Glomerular visceral epithelial cell (primary cell): ENCODE measurements at regions not wholly inside any gene's neighbourhood (a gene's known extent, or its start where the extent isn't known, plus 50 kb on each side); places are given as distances from the start of the nearest gene placed in this dataset.
"Not testable (repeated sequence)": the region's sequence is repeated elsewhere in the genome, so short reads cannot be mapped to it uniquely, and the experiment has no call there.

Experiments used
- DNase-seq: peaks from one replicate; pipeline ENCODE4 v3.0.0-alpha.2; 2016; ENCODE audit errors: extremely low spot score

GRCh38 chr11:25613865-25614264 is 718.1 kb upstream of the ANO3 start:
- DNase-seq, result no peak

DNA sequence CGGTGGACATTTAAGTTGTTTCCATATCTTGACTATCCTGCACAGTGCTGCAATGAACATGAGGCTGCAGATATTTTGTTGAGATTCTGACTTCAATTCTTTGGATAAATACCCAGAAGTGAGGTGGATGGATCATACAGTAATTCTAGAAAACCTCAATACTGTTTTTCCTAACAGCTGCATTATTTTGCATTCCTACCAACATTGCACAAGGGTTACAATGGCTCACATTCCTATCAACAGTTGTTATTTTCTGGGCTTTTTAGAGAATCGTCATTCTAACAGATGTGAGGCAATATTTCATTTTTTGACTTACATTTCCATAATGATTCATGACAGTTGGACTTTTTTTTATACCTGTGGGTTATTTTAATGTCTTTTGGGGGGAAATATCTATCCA is 716.9 kb upstream of the ANO3 start:
- DNase-seq, result no peak

GRCh38 chr11:25615841-25616240 is 716.1 kb upstream of the ANO3 start:
- no peak for DNase-seq

DNA sequence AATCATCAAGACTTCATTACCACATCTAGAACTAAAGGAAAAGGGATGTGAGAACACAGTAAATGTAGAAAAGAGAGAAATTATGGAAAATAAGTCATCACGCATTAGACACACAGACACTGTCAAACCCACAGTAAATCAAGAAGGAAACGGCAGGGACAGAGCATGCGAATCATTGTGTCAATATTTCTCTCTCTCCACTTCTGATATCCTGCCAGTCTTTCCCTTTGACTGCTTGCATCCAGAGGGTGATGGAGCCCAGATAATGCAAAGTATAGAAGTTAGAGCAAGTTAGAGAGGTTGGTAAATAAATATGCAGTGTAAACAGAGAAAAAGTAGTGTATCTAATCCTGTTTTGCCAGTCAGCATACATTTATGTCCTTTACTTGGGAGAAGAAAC is 706.8 kb upstream of the ANO3 start:
- no peak for DNase-seq

GRCh38 chr11:25628030-25628429 is 703.9 kb upstream of the ANO3 start:
- no peak for DNase-seq

DNA sequence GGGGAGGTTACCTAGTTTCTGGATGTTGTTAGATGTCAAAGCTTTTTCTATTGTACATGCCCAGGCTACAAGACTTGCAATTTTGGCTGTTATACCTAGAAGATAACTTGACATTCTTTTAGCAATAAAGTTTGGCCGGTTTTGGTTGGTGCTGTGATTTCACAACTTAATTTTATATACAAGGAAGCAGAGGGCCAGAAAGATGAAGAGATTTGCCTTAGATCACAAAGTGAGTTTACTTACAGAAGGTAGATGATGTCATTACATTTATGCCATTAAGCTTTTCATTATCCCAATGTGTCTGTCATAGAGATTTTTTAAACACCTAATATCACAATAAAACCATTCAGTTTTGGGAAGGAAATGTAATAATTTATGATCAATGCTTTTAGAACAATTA is 698.7 kb upstream of the ANO3 start:
- no peak for DNase-seq

DNA sequence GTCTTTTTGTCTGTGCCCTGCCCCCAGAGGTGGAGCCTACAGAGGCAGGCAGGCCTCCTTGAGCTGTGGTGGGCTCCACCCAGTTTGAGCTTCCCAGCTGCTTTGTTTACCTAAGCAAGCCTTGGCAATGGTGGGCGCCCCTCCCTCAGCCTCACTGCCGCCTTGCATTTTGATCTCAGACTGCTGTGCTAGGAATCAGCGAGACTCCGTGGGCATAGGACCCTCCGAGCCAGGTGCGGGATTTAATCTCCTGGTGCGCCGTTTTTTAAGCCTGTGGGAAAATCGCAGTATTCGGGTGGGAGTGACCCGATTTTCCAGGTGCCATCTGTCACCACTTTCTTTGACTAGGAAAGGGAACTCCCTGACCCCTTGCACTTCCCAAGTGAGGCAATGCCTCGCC is 682.7 kb upstream of the ANO3 start:
- not testable (repeated sequence) for DNase-seq

GRCh38 chr11:25650319-25650718 is 681.6 kb upstream of the ANO3 start:
- no peak for DNase-seq

- no peak for DNase-seq
Measured at GRCh38 chr11:25655636-25656035, 676.3 kb upstream of the ANO3 start.

DNA sequence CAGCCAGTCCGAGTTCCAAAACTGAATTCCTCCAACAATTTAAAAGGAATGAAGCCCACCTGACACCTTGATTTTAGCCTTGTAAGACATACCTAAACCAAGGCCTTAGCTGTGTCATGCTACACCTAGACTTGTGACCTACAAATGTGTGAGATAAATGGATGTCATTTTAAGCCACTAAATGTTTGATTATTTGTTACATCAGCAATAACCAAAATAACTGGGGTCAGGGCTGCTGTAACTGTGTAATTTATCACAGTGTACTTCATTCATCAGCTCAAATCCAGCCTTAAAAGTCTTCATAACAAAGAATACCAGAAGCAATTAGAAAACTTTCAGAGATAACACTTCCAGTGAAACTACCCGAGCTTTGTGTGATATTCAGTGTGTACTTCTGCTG is 673.0 kb upstream of the ANO3 start:
- DNase-seq, result no peak

DNA sequence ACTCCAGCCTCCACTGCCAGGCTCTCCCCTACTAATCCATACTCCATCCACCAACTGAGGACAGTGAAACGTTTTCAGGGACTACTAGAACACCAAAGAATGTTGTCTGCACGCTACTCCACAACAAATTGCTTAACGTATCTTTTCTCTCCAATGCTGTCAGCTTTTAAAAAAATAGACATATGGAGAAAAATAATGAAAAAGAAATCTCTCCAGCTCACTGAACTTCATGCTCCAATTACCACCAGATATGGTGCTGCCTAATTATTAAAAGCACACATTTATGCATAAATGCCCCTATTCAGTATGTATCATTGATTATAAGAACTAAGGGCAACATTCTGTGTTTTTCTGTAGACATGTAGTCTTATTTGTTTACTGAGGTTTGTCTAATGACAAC is 672.2 kb upstream of the ANO3 start:
- no peak for DNase-seq

DNA sequence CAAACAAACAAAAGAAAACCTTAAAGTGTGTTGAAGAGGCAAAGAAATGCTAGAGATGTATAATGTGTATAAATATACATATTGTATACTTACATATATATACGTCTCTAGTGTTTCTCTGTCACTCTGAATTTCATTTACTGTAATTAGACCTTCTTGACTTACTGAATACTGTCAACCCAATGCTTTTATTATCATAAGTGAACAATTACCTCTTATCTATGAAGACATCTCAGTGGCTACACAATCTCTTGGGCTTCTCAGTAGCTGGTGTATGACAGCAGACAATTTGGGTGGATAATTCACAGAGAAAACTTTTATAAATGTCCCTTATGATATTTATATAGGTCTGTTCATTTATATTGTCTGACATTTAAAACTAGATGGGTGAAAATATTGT is 664.1 kb upstream of the ANO3 start:
- DNase-seq, result no peak

DNA sequence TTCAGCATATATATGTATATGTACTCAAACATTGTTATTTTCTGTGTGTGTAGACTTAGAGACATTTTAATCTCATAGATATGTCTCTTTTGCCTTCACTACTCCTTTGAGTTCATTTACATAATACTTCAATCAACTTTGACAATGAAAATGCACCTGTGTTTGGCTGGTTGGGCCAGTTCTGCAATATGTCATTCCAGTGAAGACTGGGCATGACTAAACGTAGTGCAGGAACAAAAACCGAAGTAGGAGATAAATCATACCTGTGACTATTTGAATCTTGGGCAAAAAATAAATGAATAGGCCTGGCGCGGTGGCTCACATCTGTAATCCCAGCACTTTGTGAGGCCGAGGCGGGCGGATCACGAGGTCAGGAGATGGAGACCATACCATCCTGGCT is 640.0 kb upstream of the ANO3 start:
- DNase-seq, result no peak

DNA sequence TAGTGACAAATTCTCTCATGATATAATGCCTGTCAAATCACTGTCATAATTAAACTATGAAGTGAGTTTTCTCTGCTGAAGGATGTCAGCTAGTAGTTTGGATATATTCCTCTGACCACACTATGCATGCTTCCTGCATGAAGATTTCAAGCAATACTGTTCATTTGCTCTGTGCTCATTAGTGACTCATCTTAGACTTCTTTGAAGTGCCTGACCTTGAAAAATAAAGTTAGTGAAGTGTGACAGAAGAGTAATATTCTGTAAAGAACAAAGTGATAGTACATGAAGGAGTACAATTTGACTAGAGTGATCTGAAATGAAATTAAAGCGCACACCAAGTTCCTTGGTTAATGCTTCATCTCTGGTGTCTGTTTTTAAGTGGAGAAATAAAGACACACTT is 629.5 kb upstream of the ANO3 start:
- peak; percentile 19 for DNase-seq

GRCh38 chr11:25710975-25711374 is 621.0 kb upstream of the ANO3 start:
- DNase-seq, result no peak

GRCh38 chr11:25727944-25728343 is 604.0 kb upstream of the ANO3 start:
- no peak for DNase-seq

GRCh38 chr11:25730230-25730629 is 601.7 kb upstream of the ANO3 start:
- DNase-seq, result no peak

- no peak for DNase-seq
Measured at GRCh38 chr11:25733777-25734176, 598.2 kb upstream of the ANO3 start.

DNA sequence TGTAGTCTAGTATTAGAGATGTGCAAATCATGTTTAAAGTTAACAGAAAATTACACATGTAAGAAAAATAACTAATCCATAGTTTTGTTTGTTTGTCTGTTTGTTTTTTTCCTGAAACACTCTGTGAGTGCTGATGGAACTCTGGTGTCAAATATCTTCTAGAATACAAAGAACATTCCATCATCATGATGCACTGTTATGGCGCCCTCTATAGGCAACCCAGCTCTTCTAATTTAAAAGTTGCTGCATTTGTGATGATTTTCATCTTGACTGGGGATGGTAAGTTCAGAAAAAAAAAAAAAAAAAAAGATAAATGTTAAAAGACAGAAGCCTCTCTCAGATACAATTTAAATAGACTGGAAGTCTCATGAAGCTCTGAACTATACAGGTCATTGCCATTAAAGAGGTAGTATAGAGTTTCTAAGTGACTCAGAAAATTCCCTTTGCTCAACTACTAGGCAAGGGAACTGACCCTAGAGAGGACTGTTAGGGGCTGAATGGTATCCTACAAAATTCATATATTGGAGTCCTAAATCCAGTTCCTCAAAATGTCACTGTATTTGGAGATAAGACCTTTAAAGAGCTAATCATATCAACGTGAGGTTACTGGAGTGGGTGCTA is 597.2 kb upstream of the ANO3 start:
- DNase-seq, result peak; percentile 9

DNA sequence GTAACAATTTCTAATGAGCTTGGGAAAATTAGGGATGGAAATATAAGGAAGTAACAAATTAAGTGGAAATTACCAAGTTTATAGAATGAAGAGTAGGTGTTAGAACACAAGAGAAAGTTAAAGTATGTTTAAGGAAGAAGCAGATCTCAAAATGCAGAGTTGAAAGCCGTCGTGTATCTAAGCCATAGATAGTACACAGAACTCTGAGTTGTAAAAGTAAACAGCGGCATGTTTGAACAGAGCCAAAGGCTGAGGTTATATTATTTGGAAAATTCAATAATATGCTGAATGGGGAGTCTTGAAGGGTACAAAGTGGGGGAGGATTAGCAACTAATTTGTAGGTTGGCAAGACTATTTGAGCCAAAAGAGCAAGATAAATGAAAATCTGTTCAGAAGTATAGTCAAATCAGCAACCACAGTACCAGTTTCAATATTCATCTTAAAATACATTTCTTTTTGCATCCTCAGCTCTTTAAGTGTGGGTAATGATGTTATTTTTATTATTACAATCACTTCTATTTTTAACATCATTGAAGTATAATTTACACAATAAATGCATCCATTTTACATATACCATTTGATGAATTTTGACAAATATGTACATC is 594.8 kb upstream of the ANO3 start:
- no peak for DNase-seq

- DNase-seq, result no peak
Measured at GRCh38 chr11:25741886-25742285, 590.0 kb upstream of the ANO3 start.

DNA sequence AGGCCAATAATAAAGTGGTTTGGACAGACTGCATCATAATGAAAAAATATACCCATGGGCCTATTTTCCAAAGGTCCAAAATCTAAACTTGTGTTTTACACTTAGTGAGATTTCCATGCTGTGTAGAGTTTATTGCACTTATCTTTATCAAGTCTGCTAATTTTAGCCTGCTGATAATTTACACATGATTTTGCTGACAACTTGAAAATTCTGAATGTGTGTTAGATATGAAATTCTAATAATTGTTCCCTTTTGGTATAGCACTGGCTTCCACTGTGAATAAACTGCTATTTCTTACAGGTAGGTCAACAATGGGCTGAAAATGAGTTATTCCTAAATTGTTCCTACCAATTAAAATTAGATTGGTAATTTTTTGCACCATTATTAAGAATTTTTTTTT is 589.1 kb upstream of the ANO3 start:
- no peak for DNase-seq

- DNase-seq, result no peak
Measured at GRCh38 chr11:25755381-25755780, 576.5 kb upstream of the ANO3 start.

DNA sequence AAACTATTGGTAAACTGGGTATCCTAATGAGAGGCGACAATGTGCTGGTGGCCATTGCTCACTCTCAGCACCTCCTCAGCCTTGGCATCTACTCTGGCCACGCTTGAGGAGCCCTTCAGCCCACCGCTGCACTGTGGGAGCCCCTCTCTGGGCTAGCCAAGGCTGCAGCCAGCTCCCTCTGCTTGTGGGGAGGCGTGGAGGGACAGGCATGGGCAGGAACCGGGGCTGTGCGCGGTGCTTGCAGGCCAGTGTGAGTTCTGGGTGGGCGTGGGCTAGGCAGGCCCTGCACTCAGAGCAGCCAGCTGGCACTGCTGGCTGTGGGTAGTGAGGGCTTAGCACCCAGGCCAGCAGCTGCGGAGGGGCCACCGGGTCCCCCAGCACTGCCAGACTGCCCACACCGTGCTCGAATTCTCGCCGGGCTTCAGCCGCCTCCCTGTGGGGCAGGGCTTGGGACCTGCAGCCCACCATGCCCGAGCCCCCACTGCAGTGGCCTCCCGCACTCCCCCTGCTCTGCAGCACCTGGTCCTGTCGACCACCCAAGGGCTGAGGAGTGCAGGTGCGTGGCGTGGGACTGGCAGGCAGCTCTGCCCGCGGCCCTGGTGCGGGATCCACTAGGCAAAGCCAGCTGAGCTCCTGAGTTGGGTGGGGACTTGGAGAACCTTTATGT is 575.9 kb upstream of the ANO3 start:
- no peak for DNase-seq
